ENCODE measurements at regions not wholly inside any gene's neighbourhood (a gene's known extent, or its start where the extent isn't known, plus 50 kb on each side); places are given as distances from the start of the nearest gene placed in this dataset.

DNA sequence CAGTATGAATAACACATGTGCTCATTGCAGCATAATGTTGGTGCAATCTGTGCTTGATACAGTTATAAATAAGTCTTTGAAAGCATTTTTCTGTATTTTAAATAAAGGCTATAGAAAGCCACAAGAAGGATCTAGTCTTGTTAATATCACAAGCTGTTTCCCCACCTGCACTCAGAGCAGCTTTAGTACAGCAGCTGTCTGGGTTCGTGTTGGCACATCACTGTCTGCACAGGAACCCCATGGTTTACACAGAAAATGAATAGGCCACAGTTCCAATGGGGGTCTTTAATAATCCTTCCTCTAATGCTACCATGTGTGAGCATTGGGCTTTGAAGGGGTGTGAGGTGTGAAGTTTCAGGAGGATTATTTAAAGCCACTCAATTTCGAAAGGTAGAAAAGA, 2269.7 kb downstream of the MAT2B start:
- H3K4me3 ChIP-seq: no peak overlapping the region
- H3K36me3 ChIP-seq: no peaks in the 10 kb centered on the region
- no peak overlapping the region for H3K27ac ChIP-seq
- intact Hi-C loops (cut with DNase I): no loop called here
- DNase-seq (no peak), ATAC-seq (no peak)
- TF ChIP-seq CTCF (IDR thresholded peaks at IDR 0.05): no peak
- no peaks in the 10 kb centered on the region for H3K4me1 ChIP-seq
- H3K9me3 ChIP-seq: no peaks in the 10 kb centered on the region
- H3K27me3 ChIP-seq: no peaks in the 10 kb centered on the region

GRCh38 chr5:165779505-165779904, 2274.1 kb downstream of the MAT2B start:
- Histone ChIP-seq H3K9me3 (no peaks in the 10 kb centered on the region), H3K27ac (no peak overlapping the region), H3K4me1 (no peaks in the 10 kb centered on the region), H3K4me3 (no peak overlapping the region), H3K27me3 (no peaks in the 10 kb centered on the region), H3K36me3 (no peaks in the 10 kb centered on the region)
- intact Hi-C loops (cut with DNase I): no loop called here
- no peak for ATAC-seq
- DNase-seq: no peak
- TF ChIP-seq CTCF (IDR thresholded peaks at IDR 0.05): no peak

DNA sequence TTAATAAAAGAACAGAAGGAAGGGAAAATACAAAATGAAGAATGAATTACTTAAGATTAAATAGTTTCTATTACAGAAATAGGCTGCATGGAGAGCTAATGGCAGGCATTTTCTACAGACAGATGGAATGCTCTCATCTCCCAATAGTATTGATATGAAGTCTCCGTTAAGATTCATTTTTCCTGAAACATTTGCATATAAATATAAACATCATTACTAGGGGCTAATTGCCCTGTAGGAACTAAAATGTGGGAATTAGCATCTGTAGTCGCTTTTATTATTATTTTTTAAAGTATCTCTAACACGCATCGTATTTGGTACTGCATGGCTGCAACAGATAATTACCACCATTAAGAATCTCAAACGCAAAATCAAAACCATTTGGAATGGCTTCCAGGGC, 2275.5 kb downstream of the MAT2B start:
- H3K9me3 ChIP-seq: no peaks in the 10 kb centered on the region
- intact Hi-C loops (cut with DNase I): no loop called here
- no peak for TF ChIP-seq CTCF (IDR thresholded peaks at IDR 0.05)
- no peak overlapping the region for H3K4me3 ChIP-seq
- H3K36me3 ChIP-seq: no peaks in the 10 kb centered on the region
- H3K4me1 ChIP-seq: no peaks in the 10 kb centered on the region
- ATAC-seq (no peak), DNase-seq (no peak)
- no peaks in the 10 kb centered on the region for H3K27me3 ChIP-seq
- no peak overlapping the region for H3K27ac ChIP-seq

DNA sequence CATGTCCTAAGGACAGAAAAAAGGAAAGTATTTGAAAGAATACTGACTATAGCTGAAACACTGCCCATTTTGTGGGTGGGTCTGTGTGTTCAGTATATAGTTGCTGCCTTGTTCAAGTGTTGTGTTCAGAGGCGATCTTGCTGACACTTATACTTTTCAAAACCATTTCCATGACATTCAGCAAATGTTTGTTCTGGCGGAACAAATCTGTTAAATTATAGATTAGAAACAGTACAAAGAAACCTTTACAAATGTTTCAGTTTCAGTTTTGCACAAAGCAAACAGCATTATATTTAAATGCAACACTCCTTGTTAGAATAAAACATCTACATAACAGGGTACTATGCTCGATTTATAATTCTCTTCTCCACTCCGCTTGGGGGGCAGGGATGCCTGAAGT, 2276.3 kb downstream of the MAT2B start:
- no peak for TF ChIP-seq CTCF (IDR thresholded peaks at IDR 0.05)
- intact Hi-C loops (cut with DNase I): no loop called here
- Histone ChIP-seq H3K4me3 (no peak overlapping the region), H3K27me3 (no peaks in the 10 kb centered on the region), H3K4me1 (no peaks in the 10 kb centered on the region), H3K9me3 (no peaks in the 10 kb centered on the region), H3K36me3 (no peaks in the 10 kb centered on the region), H3K27ac (no peak overlapping the region)
- no peak for ATAC-seq
- no peak for DNase-seq

DNA sequence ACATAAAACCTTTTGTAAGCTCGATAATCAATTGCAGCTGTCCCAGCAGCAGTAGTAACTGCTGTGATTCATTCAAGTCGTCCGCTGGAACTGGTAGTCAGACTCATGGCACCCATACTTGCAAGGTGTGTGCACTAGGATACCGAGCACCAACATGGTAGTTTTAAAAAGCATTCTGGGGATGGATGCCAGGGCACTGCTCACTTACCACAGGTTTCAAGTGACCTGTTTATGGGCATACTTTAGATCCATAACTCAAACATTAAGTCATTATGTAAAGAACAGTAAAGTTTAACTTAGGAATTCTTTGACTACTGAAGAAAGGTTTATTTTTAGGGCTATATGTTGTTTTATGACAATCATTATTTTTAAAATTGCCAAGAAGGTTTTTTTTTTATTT, 2277.6 kb downstream of the MAT2B start:
- Histone ChIP-seq H3K9me3 (no peaks in the 10 kb centered on the region), H3K27ac (no peak overlapping the region), H3K4me3 (no peak overlapping the region), H3K4me1 (no peaks in the 10 kb centered on the region), H3K27me3 (no peaks in the 10 kb centered on the region), H3K36me3 (no peaks in the 10 kb centered on the region)
- ATAC-seq (no peak), DNase-seq (no peak)
- no peak for TF ChIP-seq CTCF (IDR thresholded peaks at IDR 0.05)
- intact Hi-C loops (cut with DNase I): no loop called here

- no peak overlapping the region for H3K27ac ChIP-seq
- H3K4me3 ChIP-seq: no peak overlapping the region
- no peaks in the 10 kb centered on the region for H3K9me3 ChIP-seq
- H3K4me1 ChIP-seq: no peaks in the 10 kb centered on the region
- no peaks in the 10 kb centered on the region for H3K36me3 ChIP-seq
- DNase-seq (no peak), ATAC-seq (no peak)
- H3K27me3 ChIP-seq: no peaks in the 10 kb centered on the region
- intact Hi-C loops (cut with DNase I): no loop called here
- no peak for TF ChIP-seq CTCF (IDR thresholded peaks at IDR 0.05)
Observed at GRCh38 chr5:165786073-165786472, 2280.7 kb downstream of the MAT2B start.

All from upper lobe of right lung (tissue), 1 donor.